ENCODE measurements at regions not wholly inside any gene's neighbourhood (a gene's known extent, or its start where the extent isn't known, plus 50 kb on each side); places are given as distances from the start of the nearest gene placed in this dataset.

DNA sequence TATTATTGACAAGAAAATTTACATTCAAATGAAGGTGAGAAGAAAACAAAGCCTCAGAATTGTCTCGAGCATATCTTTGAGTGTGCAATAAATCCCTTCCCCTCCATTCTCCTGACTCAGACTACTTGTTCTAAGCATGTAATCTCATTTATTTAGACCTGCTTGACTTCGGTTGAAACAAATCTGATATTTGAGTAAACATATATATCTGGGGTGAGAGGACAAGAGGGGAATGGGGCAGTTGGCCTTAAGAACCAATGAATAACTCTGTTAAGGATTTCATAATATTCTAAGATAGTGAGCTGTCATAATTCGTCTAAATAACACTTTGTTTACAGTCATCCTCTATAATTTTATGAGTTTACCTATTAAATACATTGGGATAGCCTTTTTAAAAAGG lies 142.7 kb downstream of the SIPA1L2 start:
- Histone ChIP-seq H3F3A (ENCODE audit: low read depth) (no peaks in the 10 kb centered on the region), H2AFZ (replicated peaks) (no peak overlapping the region), H3K27ac (no peak overlapping the region), H3K27me3 (no peaks in the 10 kb centered on the region), H3K9me3 (ENCODE audit: low read depth) (no peaks in the 10 kb centered on the region), H3K4me2 (no peak overlapping the region), H3K79me2 (ENCODE audit: low read depth) (no peaks in the 10 kb centered on the region), H3K4me3 (no peak overlapping the region), H3K36me3 (no peaks in the 10 kb centered on the region), H3K4me1 (no peaks in the 10 kb centered on the region), H4K20me1 (ENCODE audit: low read depth) (no peaks in the 10 kb centered on the region), H3K9ac (no peak overlapping the region)
- Mint-ChIP-seq H3K4me3 (no peak overlapping the region), H3K27ac (no peak overlapping the region), H3K9me3 (no peaks in the 10 kb centered on the region), H3K4me1 (peaks cover 8% of the 10 kb centered on the region), H3K27me3 (ENCODE audit: insufficient read depth, low read depth) (no peaks in the 10 kb centered on the region), H3K36me3 (peaks cover 49% of the 10 kb centered on the region)
- no peak for DNase-seq (ENCODE audit: low spot score)
- TF ChIP-seq CTCF (IDR thresholded peaks at IDR 0.05) (no peak), EZH2phosphoT487 (IDR thresholded peaks at IDR 0.05) (no peak), EZH2 (IDR thresholded peaks at IDR 0.05) (no peak)

DNA sequence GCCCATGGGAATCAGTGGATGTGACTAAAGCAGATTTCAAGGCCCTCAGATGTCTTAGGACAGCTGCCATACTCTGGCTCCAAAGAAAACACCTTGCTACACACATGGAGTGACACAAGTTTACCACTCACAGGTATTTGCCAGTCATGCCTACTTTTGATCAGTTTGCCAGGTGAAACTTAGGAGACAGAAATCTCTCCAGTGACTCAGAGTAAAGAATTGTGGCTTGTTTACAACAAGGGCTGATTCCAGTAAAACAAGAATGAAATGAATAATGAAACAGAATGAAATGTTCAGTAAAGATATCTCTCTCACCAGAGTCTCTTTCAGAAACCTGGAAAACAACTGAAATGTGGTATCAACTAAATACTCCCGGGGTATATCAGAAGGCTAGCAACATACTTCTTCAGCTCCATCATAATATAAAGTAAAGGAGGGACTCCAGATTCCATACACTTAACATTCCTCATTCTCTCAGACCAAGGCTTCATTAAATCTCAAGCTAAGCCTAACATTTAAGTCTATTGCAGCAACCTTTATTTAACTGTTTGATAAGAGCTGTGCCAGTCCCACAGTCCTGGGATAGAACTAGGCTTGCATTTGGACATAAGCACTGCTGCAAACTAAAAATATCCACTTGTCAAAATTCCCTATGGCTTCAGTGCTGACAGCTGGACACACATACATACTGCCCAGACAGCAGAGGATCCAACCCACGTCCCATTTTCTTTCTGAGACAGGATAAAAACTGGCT lies 143.3 kb downstream of the SIPA1L2 start:
- Histone ChIP-seq H3K4me2 (no peak overlapping the region), H3K9ac (no peak overlapping the region)

DNA sequence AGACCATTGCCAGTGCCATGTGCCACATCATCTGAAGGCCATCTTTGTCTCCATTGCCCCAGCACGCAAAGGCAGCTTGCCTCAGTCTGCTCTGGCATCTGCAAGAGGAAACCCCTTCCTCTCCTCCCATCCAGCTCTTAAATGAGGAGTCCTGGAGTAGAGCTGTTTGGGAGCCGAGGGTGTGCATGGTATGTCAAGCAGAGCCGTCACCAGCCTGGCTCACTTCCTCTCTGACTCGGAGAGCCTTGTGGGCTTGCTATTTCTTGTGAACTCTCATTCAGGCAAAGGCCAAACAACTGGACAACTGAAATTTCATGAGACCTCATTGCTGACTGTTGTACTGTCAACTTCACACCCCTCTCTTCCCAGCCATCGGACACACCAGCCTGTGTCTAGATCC lies 143.9 kb downstream of the SIPA1L2 start:
- DNase-seq (ENCODE audit: low spot score): no peak
- H2AFZ ChIP-seq (replicated peaks): no peak overlapping the region
- H4K20me1 ChIP-seq (ENCODE audit: low read depth): no peaks in the 10 kb centered on the region
- H3K9me3 ChIP-seq (ENCODE audit: low read depth): no peaks in the 10 kb centered on the region
- Mint-ChIP-seq H3K27me3 (ENCODE audit: insufficient read depth, low read depth) (no peaks in the 10 kb centered on the region), H3K36me3 (peaks cover 54% of the 10 kb centered on the region), H3K4me3 (no peak overlapping the region), H3K4me1 (peaks cover 8% of the 10 kb centered on the region), H3K27ac (no peak overlapping the region), H3K9me3 (no peaks in the 10 kb centered on the region)
- H3K4me1 ChIP-seq: no peaks in the 10 kb centered on the region
- no peak overlapping the region for H3K4me2 ChIP-seq
- H3K4me3 ChIP-seq: no peak overlapping the region
- H3F3A ChIP-seq (ENCODE audit: low read depth): no peaks in the 10 kb centered on the region
- H3K27me3 ChIP-seq: no peaks in the 10 kb centered on the region
- H3K36me3 ChIP-seq: no peaks in the 10 kb centered on the region
- no peak overlapping the region for H3K9ac ChIP-seq
- no peaks in the 10 kb centered on the region for H3K79me2 ChIP-seq (ENCODE audit: low read depth)
- no peak overlapping the region for H3K27ac ChIP-seq
- TF ChIP-seq EZH2 (IDR thresholded peaks at IDR 0.05): no peak
- no peak for TF ChIP-seq CTCF (IDR thresholded peaks at IDR 0.05)
- no peak for TF ChIP-seq EZH2phosphoT487 (IDR thresholded peaks at IDR 0.05)

More for the DNA sequence above, 143.3 kb downstream of the SIPA1L2 start:
- H2AFZ ChIP-seq (replicated peaks): no peak overlapping the region
- H3K4me3 ChIP-seq: no peak overlapping the region
- peaks cover 55% of the 10 kb centered on the region for H3K36me3 Mint-ChIP-seq
- H3K4me1 Mint-ChIP-seq: peaks cover 8% of the 10 kb centered on the region
- H3K27me3 ChIP-seq: no peaks in the 10 kb centered on the region
- no peaks in the 10 kb centered on the region for H4K20me1 ChIP-seq (ENCODE audit: low read depth)
- no peaks in the 10 kb centered on the region for H3K79me2 ChIP-seq (ENCODE audit: low read depth)
- no peaks in the 10 kb centered on the region for H3F3A ChIP-seq (ENCODE audit: low read depth)
- DNase-seq (ENCODE audit: low spot score): no peak
- H3K27ac ChIP-seq: no peak overlapping the region
- no peaks in the 10 kb centered on the region for H3K9me3 ChIP-seq (ENCODE audit: low read depth)
- H3K9me3 Mint-ChIP-seq: no peaks in the 10 kb centered on the region
- no peaks in the 10 kb centered on the region for H3K36me3 ChIP-seq
- TF ChIP-seq EZH2phosphoT487 (IDR thresholded peaks at IDR 0.05) (no peak), EZH2 (IDR thresholded peaks at IDR 0.05) (no peak), CTCF (IDR thresholded peaks at IDR 0.05) (no peak)
- H3K27me3 Mint-ChIP-seq (ENCODE audit: insufficient read depth, low read depth): no peaks in the 10 kb centered on the region
- H3K4me1 ChIP-seq: no peaks in the 10 kb centered on the region
- no peak overlapping the region for H3K27ac Mint-ChIP-seq
- no peak overlapping the region for H3K4me3 Mint-ChIP-seq
